D341Med (cell line): ENCODE measurements at regions not wholly inside any gene's neighbourhood (a gene's known extent, or its start where the extent isn't known, plus 50 kb on each side); places are given as distances from the start of the nearest gene placed in this dataset.
"Not testable (repeated sequence)": the region's sequence is repeated elsewhere in the genome, so short reads cannot be mapped to it uniquely, and the experiment has no call there.

Experiments
- DNase-seq: peaks from one replicate; pipeline ENCODE4 v3.0.0; 2012; ENCODE audit warnings: low spot score

DNA sequence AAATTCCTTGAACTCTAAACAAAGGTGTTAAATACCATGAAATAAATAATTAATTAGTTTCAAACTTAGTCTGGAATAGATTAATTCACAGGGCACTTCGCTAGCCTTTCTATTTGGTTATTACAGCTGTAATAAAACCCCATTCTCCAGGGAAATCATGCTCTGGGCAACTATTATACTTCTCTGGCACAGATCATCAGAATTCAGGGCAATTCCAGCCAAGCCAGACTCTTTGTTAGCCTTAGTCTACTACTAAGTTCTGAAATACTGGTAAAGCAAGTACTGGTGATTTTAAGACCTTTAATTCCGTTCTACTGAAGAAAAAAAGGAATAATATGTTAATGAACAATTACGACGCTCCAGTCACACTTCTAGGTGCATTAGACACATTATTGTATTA, 123.4 kb upstream of the PDE1A start:
- no peak for DNase-seq

DNA sequence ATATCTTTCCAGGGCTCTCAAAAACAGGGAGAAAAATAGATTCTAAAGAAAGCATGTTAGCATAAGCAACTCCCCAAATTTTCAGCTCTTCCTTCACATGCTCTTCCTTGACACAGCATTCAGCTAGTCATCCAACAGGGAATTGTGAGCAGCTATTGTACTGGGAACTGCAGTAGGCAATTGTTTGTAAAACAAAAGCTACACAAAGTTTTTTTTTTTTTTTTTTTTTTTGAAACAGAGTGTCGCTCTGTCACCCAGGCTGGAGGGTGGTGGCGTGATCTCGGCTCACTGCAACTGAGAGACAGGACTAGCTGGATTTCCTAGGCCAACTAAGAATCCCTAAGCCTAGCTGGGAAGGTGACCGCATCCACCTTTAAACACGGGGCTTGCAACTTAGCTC, 125.4 kb upstream of the PDE1A start:
- not testable (repeated sequence) for DNase-seq

DNA sequence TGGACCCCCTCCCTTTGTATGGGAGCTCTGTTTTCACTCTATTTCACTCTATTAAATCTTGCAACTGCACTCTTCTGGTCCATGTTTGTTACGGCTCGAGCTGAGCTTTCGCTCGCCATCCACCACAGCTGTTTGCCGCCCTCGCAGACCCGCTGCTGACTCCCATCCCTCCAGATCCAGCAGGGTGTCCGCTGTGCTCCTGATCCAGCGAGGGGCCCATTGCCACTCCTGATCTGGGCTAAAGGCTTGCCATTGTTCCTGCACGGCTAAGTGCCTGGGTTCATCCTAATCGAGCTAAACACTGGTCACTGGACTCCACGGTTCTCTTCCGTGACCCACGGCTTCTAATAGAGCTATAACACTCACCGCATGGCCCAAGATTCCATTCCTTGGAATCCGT, 125.9 kb upstream of the PDE1A start:
- not testable (repeated sequence) for DNase-seq

DNA sequence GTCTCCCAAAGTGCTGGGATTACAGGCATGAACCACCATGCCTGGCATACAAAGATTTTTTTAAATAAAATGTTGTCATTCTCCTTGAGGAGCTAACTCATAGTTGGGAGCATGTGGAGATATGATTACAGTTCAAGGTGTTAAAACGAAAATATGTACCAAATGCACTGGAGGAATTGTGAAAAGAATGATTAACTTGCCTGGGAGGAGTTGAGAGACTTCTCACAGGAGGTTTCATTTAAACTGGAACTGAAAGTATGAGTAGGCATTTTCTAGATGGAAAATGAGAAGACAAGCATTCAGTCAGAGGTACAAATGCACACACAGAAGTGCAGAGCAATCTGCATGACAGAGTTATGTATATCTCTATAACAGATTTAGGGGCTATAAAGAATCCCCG, 126.6 kb upstream of the PDE1A start:
- no peak for DNase-seq

DNA sequence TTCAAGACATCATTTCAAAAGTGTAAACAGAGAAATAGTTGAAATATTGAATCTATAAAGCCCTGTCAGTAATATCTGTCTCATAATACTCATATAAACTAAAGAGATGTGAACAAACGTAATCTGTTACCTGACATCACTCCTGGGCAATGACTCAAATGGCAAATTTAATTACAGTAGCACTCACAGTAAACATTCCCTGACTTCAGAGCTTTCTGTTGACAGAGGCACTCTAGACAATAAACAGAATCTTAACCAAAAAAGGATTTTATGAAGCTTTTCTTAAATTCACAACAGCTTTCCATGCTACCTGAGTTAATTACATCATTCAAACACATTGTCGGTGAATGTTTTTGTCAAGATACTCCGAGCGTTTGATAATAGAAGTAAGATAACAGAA, 128.1 kb upstream of the PDE1A start:
- DNase-seq, result no peak

DNA sequence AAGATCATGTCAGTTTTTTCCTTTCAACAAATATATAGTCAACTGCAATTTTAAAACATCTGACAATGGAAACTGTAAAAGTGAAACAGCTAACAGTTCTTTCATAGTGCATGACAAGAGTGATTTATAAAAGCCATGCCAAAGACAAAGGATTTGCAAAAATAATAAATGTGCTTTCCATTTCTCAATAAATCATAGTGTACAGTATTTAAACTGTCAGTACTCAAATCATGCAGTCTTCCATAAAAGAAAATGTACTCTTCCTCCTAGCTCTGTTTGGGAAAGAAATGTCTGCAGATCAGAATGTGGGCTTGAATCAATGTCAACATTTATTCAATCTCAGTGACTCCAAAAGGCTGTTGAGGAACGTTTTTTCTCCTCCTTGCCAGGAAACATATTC, 131.7 kb upstream of the PDE1A start:
- no peak for DNase-seq

DNA sequence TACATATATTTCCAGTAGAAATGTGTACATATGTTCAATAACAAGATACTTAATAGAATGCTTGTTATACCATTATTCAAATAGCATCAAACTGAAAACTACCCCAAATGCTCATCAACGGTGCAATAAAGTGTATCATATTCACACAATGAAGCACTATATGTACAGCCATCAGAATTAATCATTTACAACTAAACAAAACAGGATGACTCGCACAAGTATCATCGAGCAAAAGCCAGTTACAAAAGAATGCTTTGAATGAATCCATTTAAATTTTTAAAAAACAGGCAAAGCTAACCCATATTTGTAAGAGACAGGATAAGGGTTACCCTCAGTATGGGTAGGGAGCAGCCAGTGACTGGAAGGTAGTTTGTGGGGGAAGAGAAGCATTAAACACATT, 132.8 kb upstream of the PDE1A start:
- no peak for DNase-seq

DNA sequence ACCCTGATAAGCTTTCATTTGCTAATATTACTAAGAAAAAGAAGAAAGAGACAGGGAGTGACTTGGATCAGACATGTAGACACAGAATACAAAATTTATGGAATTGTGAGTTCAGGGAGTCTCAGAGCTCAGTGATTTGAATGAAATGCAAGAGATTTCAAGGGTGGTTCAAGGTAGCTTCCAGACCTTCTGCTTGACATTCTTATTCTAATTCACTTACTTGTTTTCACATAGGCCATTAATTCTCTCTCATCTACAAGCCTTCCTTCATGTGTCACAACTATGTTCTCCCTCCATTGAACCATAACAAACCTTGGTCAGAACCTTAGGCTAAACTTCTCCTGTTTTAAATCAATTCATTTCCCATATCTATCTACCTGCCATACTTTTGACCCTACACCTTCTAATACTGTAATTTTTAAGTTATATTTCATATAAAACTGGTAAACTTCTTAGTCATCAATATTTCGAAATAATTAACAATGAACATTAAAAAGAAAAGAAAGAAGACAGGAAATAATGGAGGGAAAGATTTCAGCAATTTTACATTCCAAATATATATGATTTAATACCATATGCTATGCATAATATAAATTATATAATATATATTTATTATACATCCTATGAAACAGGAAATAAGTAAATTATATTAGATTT, 139.2 kb upstream of the PDE1A start:
- DNase-seq, result no peak

DNA sequence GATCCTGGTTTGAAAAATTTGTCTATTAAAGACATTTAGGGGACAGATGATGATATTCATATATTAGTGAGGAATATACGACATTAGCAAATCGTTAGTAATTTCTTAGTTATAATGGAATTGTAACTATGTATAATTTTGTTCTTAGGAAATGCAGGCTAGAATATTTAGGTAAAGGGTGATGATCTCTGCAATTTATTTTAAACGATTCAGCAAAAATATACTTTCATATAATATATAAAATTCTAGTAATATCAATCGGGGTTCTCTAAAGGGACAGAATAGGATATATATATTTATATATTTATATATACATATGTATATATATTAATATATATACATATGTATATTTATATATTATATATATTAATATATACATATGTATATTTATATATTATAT, 142.5 kb upstream of the DNAJC10 start:
- DNase-seq, result no peak

DNA sequence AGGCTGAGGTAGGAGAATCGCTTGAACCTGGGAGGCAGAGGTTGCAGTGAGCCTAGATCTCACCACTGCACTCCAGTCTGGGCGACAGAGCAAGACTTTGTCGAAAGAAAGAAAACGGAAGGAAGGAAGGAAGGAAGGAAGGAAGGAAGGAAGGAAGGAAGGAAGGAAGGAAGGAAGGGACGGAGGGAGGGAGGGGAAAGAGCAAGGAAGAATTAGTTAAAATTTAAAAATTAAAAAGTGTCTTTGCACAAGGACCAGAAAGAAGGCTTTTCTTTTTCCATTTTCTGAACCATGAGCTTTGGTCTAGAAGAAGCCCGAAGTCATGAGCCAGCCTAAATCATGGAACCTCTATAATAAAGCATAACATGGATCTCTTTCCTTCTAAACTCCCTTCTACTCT, 138.2 kb upstream of the DNAJC10 start:
- no peak for DNase-seq

DNA sequence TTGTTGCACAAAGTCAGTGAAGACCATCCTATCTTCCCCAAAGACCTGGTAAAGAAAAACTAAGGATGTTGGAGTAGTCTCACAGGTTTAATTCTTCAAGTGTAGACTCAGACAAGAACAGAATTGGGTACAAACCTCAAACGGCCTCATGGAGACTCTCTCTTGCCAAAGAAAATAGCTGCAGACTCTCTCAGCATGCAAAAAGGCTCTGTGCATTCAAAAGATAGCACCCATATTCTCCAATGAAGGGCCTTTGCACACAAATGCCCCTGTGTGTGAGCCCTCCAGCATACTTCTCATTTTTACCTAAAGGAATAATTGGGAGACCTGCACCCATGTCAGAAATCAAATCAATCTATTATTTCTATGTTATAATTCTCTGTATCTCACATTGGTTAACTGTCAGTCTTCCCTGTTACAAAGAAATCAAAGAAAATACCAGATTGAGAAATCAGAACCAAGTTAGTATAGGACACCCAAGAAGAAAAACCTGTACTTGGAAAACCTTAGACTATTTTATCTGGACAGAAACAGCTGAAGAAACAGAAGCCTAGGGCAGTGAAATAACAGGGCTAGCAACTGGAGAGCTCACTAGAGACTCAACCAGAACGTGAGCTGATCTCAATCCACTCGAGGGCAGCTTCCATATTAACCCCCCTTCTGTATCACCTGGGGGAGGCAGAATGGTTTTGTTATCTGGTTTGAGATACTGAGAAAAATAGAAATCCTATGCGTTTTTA, 134.7 kb upstream of the DNAJC10 start:
- no peak for DNase-seq

DNA sequence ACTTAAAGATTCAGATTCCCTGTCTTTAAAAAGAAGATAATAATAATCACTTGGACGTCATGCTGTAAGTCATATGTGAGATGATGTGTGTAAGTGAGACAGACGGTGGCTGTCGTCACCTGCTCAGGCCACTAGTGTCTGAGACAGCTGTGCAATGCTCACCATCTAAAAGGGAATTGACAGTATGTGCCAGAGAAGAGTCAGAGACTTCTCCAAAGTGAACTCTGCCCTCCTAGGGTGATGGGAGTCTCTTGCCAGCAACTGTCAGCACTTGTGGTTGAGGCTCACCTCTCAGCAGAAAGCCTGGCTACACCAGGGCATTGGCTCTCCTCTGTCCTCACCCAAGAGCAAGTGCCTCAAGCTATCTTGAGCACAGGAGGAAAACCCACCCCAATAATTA, 131.6 kb upstream of the DNAJC10 start:
- no peak for DNase-seq

DNA sequence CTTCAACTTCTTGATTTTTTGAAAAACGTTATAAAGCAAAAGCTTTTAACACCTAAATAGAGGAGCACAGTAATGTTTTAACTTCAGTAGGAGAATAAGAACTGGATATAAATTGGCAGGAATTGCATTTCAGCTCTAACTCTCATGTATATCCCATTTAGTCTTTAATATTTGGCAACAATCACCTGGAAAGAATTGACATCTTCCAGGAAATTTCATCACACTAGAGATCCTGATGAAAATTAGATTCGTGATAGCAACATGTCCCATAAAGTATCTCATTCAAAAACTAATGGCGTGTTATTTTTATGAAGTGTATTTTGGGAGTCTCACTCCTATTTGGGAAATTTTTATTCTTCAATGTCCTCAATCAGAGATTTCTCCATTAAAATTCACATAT, 131.1 kb upstream of the DNAJC10 start:
- DNase-seq, result no peak

DNA sequence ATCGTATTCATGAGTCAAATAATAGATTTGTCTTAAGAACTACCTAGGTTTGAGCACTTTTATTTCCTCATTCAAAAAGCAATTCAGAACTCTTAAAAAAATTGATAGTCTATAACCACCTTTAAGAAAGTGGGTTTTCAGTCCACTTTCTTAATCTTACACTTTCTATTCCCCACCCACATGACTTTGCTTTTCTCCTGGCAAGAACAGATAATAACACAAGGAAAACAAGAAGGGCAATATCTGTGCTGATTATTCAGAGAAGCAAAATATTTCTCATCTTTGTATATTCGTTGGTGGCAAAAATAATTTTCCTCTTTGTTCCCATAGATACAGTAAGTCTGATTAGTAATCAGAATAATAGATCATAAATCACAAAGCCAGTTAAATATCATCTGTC, 130.6 kb upstream of the DNAJC10 start:
- no peak for DNase-seq

DNA sequence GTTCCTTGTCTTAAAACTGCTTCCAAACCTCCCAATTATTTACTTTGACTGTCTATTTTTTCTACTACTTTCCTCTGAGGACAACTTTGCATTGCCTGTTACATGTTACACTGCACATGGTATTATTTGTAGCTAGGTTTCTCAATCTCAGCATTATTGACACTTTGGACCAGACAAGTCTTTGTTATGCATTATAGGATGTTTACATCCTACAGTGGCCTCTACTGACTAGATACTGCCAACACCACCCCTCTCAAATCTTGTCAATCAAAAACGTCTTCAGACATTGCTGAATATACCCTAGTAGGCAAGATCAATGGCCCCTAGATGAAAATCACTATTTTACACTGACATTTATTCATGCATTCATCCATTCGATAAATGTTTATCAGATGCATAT, 129.6 kb upstream of the DNAJC10 start:
- DNase-seq, result no peak

DNA sequence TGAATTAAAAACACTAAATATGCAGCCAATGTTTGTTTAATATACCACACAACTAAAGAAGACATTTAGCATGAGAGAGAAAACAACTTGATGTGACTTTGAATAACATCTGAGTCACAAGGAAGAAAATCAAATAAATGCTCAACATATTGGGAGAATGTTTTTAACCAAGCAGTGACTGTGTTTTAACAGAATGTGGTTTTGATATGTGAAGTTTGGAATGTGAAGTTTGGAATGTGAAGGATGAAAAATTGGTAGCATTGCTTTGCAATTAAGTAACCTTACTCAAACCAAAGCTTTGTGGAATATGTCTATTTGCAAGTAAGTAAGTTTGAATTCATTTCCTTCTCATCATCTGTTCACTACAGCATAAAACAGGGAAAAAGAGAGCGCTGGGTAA, 128.2 kb upstream of the DNAJC10 start:
- no peak for DNase-seq

DNA sequence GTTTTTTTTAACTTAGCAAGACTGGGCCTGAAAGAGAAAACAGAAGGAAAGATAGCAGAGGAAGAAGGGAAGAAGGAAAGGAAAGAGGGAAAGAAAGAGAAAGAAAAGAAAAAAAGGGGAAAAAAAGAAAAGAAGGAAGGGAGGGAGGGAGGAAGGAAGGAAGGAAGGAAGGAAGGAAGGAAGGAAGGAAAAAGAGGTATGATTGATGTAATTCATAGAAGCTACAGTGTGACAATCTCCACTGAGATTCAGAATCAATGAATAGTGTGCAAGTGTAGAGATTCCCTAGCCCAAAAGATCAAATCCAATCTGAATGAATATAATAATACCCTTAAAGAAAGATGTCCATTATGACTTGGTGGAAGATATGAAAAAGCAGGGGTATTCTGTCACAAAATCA, 126.9 kb upstream of the DNAJC10 start:
- DNase-seq, result no peak

DNA sequence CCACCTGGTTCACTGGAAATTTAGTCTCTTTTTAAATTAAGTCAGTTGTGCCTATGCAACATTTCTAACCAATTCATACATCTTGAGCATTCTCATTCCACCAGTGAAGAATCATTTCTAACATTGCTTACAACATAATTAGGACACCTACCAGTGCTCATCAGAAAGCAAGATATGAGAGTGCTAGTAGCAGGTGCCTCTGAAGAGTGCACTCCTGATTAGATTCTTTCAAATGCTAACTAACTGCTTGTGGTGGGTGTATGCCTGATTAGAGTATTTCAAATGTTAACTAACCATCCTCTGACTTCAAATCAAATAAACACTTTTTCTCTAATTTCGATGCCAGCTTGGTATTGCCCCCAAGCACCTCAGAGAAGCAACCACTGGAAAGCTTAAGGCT, 124.3 kb upstream of the DNAJC10 start:
- DNase-seq, result no peak

DNA sequence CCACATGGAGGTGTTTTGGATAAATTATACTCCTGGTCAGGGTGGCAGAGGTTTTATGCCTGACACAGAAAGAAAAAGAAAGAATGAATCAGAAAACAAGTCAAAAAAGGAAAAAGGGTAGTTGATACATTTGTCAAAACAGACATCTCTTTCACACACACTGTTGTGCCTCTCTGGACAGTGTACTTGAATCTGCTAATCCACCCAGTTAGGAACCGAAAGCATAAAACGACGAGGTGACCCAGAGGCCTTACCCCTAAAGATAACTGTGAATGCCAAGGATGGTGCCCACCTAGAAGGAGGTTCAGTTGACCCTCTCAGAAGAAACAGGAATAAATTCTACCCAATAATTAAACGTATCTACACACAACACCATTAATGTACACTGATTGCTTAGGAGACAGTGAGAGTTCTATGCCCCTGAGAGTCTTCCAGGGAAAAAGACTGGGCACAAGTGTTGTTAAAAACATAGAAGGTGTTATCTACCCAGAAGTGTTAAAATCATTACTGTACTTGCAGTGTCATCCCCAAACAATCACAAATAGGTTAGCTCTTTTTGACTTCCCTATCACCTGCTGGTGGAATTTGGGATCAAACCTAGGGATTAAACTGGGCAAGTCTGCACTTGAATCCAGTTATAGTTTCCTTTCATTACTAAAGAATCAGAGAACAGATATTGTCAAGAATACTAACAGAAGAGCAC, 123.2 kb upstream of the DNAJC10 start:
- no peak for DNase-seq

DNA sequence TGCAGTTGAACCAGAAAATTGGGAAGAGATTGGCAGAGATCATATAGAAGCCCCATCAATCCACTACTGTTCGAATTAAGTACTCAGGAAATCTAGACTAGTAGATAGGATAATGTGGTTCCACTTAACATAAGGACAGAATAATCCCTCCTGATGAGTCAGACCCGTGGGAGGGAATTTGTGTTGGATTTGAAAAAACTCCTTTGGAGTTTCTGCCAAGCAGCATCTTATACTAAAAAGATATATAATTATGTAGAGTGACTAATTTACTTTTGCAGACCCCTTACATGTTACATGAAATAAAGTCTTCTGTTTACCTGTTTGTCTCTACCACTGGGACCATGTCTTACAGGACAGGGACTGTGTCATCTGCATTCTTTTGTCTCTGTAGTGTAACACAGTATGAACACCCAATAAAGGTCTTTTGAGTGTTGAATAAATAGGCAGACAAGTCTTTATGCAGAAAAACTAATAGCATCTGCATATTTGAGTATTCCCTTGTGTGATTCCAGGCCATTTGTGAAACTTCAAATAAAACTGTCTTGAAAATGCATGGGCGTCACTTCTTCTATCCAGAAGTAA, 122.6 kb upstream of the DNAJC10 start:
- DNase-seq, result peak; percentile 32

DNA sequence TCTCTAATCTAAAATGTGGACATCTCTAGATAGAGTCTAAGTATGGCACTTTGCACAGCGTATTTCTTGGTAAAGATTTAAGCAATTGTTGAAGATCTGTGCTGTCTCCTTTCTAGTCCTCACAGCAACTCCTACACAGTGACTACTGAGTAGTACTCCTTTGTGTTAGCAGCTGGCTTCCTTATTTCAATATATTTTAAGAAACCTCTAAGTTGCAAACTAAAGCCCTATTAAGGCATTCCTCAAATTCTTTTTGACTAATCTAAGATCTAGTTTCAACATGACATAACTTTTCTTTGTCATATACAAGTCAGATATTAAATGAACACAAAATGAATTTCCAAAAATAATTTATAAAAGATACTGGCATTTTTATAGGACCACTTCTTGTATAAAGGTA, 121.8 kb upstream of the DNAJC10 start:
- no peak for DNase-seq

DNA sequence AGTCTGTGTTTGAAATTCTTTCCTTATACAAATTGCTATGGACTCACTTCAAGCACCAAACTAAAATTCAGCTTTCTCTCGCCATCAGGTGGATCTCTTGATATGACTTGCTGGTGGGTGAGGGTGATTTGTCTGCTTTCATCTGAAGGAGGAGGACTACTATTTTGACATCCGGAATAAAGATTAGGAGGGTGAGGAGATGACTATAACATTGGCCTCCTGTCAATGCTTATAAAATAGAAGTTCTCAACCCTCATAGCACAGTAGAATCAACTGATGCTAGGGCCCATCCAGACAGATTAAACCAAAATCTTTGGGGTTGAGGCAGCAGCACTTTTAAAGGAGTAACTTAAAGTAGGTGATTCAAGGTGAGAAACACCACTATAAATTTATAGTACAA, 120.4 kb upstream of the DNAJC10 start:
- no peak for DNase-seq
